ENCODE measurements at regions not wholly inside any gene's neighbourhood (a gene's known extent, or its start where the extent isn't known, plus 50 kb on each side); places are given as distances from the start of the nearest gene placed in this dataset.

DNA sequence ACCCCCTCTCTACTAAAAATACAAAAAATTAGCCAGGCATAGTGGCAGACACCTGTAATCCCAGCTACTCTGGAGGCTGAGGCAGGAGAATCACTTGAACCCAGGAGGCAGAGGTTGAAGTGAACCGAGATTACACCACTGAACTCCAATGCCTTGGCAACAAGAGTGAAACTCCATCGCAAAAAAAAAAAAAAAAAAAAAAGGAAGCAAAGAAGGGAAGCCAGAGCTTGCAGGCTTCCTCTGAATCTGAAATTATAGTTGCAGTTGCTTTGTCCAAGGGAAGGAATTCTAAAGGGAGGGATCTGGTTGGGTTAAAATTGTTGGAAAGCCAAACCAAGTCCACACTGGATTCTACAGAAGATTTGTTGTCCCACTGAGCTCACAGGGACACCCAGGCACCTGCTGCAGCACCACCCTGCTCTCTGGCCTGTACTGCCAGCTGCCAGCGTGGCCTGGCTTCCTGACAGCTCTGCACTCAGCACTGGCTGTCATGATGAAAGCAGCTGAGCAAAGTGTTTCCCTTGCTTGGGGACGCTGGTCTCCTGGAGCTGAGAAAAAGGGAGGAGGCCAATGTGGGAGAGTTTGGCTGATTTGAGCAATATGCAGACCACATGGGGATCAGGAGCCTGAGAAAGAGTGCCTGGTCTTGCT lies 88.8 kb upstream of the HES1 start:
- TF ChIP-seq, protein P1, sequence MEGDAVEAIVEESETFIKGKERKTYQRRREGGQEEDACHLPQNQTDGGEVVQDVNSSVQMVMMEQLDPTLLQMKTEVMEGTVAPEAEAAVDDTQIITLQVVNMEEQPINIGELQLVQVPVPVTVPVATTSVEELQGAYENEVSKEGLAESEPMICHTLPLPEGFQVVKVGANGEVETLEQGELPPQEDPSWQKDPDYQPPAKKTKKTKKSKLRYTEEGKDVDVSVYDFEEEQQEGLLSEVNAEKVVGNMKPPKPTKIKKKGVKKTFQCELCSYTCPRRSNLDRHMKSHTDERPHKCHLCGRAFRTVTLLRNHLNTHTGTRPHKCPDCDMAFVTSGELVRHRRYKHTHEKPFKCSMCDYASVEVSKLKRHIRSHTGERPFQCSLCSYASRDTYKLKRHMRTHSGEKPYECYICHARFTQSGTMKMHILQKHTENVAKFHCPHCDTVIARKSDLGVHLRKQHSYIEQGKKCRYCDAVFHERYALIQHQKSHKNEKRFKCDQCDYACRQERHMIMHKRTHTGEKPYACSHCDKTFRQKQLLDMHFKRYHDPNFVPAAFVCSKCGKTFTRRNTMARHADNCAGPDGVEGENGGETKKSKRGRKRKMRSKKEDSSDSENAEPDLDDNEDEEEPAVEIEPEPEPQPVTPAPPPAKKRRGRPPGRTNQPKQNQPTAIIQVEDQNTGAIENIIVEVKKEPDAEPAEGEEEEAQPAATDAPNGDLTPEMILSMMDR (IDR thresholded peaks at IDR 0.05) = no peak
- no peak for TF ChIP-seq POLR2AphosphoS5 (IDR thresholded peaks at IDR 0.05)
